NCI-H128 (cell line): ENCODE measurements at regions not wholly inside any gene's neighbourhood (a gene's known extent, or its start where the extent isn't known, plus 50 kb on each side); places are given as distances from the start of the nearest gene placed in this dataset.
"Not testable (repeated sequence)": the region's sequence is repeated elsewhere in the genome, so short reads cannot be mapped to it uniquely, and the experiment has no call there.

Source experiments
- DNase-seq: peaks from one replicate; lab custom pipeline; 2025; ENCODE audit not compliant: unreplicated experiment; lab: John Stamatoyannopoulos, UW

DNA sequence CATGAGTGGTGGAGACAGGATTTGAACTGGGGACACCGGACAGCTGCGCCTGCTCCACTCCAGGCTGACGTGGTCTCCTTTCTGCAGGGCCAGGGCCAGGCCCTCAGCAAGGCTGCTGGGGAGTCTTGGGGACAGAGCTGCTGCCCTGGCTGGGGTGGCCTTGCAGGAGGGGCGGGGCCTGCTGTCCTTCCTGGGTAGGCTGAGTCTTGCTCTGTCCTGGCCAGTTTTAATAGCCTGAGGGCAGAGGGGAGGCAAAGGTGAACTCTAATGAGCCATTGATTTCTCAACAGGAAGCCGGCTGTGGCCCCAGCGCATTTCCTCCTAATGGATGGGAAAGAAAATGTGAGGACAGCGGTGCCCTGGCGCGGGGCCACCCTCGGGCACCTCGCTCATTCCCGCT, 428.4 kb upstream of the SULF2 start:
- not testable (repeated sequence) for DNase-seq

DNA sequence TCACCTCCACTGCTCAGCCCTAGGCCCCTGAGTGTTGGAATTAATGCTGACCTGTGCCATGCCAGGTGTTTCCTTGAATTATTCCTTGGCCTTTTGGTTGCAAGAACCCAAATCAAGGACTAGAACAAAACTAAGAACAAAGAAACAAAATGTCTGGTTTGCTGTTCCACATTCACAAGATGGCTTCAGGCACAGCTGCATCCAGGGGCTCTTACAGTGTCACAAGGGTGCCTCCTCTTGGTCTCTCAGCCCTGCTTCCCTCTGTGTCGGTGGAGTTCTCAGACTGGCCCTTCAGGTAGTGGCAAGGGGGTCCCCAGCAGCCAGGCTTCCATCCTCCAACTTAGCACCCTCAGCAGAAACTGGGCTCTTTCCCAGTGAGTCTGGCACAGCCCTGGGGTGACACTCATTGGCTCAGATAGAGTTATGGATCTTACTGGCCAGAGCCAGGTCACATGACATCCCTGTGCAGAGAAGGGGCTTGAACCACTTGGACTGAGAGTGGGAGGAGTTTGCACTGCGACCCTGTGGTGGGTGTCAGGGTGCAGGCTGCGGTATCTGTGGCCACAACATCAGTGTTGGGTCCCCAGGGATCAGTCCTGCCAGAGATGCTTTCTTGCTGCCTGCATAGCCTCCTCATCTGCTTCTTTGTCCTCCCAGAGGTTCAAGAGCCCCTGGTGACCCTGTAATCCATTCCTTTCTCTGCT, 427.7 kb upstream of the SULF2 start:
- no peak for DNase-seq

DNA sequence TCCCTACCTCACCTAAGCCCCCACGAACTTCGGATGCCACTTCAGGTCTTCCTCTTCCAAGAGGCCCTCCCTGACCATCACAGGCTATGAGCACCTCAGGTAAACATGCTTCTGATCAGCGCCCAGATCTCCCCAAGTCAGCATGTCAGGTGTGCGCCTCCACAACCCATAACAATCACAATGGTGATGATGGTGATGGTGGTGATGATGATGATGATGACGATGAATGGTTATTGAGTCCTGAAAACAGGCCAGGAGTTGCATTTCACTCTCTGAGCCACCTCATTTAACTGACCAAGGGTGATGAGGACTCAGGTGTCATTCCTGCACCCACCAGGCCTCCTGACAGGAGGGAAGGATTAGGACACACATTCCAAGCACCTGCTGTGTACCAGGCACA, 426.6 kb upstream of the SULF2 start:
- no peak for DNase-seq

DNA sequence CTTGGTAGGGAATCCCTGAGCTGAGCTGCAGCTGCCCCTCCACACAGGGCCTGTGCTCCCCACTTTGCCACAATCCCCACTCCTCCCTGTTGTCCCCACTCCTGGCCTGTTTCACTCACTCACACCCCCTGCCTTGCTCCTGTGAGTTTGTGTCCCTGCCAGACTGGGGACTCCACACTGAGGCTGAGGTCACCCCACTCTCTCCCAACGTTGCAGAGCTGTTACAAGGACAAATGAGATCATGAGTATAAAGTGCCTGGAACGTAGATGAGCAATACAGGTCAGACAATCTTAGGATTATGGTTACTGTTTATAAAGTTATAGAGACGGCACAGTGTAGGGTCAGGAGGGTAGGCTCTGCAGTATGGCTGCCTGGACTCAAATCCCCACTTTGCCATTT, 426.0 kb upstream of the SULF2 start:
- DNase-seq, result no peak

DNA sequence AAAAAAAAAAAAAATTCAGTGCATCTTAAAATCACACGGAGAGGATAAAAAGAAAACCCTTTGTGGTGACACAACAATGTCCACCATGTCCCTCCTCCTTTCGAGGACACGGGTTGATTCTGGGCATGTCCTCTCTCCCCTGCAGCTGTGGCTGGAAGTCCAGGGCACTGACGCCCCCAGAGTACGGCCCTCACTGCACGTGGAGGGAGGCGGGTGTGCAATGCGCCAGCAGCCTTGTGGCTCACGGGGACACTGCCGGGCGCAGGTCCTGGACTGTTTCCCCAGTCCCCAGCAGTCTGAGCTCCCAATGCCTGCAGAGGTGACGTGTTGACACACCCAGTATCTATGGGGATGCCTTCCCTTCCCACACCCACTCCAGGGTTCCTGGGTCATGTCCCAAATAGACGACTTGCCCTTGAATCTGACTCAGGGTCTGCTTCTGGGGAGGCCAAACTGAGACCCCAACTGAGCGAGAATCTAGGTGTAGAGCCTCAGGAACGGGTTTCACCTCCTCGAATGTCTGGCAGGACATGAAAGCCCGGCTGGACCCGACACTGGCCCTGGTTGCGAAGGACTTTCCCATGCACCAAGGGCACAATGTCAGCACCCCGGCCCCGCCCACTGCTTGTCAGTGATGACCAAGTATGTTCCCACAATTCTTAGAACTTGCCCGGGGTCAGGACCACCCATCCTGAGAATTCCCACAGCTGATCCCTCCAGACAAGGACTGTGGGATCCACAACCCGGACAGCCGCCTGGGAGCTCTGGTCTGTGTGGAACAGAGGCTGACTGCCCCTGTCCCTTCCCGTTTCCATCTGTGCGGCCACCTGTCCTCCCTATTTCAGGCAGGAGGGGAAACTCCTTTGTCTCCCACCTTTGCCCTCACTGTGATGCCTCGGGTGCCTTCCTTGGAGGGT, 425.1 kb upstream of the SULF2 start:
- DNase-seq, result no peak

DNA sequence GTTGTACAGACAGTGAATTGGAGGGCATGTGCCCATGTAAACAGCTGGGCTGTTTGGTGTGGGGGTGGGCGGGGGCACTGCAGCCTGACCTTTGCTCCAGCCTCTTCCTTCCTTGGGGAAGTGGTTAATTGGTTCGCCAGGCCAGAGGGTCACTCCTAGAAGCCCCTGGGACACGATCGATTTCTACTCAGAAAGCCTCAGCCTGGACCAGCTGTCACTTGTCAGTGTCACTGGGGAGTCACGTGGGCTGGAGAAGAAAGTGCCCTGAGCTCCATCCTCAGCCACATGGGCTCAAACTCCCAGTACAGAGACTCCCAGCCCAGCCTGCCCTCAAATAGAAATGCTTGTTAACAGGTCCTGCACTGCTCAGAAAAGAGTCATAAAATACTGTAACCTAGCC, 423.8 kb upstream of the SULF2 start:
- no peak for DNase-seq

DNA sequence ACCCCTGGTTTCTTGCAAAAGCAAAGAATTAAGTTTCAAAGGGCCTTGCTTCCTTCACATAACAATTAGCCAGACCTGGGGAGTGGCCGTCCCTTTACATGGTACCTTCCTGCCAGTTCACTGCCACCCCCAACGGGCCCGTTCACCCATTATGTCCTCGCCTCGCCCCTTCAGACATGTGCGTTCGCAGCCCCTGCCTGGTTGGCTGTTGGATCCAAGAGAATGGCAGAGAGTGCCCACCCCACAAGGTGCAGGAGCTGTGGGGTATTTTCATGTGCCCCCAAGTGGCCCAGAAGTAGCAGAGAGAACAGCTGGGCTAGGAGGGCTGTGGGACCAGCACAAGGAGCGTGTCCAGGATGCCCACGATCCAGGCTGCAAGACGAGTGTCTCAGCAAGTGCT, 422.9 kb upstream of the SULF2 start:
- no peak for DNase-seq

DNA sequence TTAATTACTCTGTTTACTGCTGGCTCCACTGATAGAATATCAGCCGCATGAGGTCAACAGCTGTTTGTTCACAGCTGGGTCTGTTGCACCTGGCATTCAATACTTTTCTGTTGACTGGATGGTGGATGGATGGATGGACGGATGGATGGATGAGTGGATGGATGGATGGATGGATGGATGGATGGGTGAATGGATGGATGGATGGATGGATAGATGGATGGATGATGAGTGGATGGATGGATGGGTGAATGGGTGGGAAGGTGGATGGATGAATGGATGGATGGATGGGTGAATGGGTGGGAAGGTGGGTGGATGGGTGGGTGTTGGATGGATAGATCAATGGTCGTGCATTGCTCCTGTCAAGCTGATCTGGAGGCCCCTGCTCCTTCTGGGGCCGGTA, 422.2 kb upstream of the SULF2 start:
- no peak for DNase-seq

DNA sequence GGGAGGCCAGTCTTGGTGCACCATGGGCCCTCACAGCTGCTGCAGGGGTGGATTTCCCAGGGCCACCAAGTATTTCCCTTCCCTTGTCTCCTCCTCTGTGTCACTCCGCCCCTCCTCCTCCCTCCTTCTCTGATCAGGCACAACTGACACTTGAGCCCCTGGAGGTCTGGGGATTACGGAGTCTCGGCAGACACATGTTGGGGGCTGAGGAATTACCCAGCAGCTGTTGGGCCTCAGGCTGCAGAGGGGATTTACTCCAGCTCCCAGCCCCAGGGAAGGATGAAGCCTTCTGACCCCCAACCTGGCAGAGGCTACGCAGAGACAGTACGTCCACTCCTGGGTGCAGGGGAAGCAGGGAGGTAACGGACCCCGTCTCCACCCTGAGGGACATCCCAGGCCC, 420.5 kb upstream of the SULF2 start:
- no peak for DNase-seq

DNA sequence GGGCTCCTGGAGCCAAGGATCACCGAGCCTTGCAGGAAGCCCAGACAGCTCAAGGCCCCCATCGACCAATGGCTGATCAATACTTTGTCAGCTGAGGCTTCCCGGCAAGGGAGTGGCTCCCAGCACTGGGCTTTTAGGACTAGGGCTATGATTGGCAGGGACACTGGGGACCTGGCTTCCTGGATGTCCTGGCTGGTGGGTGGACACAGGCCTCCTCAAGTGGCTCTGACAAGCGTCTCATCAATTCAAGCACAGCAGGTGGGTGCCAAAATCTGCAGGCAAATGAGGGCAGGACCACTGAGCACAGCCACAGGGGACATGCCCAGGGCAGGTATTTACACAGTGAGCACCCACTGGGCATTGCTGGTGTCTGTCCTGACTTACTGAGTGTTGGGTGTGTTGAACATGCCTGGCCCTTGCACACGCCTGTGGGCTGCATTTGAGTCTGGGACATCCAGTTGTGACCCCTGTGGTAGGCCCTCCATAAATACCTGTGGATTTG, 420.1 kb upstream of the SULF2 start:
- no peak for DNase-seq

DNA sequence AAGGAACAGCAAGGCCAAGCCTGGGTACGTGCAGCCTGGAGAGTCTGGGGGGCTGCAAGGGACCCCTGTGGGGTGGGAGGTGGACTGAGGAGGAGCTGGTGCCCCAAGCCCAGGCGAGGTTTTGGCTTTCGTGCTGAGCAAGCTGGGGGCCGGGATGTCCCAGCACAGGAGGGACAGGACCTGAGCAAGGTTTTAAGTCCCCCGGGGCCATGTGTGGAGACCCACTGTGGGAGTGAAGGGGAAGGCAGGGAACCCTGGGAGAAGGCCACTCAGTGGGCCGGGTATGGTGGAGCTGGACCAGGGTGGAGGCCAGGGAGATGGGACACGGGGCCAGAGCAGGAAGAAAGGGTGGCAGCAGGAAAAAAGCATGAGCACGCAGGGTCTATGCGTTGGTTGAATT, 419.2 kb upstream of the SULF2 start:
- DNase-seq, result no peak

DNA sequence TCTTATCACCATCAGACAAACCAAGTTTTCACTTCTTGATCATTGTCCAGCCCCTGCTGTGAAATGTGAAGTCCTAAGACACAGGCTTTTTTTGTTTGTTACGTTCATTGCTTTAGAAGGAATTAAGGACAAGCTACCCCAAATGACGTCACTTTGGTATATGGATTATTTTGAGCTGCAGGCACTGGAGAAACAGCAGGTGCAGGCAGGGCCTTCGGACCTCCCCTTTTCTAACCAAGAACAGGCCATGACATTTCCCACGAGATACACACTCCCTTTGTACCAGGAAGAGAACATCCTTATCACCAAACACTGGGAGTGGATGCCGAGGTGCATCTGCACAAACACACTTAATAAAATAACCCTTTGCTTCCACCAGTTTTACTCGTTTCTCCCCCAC, 418.0 kb upstream of the SULF2 start:
- DNase-seq, result no peak

DNA sequence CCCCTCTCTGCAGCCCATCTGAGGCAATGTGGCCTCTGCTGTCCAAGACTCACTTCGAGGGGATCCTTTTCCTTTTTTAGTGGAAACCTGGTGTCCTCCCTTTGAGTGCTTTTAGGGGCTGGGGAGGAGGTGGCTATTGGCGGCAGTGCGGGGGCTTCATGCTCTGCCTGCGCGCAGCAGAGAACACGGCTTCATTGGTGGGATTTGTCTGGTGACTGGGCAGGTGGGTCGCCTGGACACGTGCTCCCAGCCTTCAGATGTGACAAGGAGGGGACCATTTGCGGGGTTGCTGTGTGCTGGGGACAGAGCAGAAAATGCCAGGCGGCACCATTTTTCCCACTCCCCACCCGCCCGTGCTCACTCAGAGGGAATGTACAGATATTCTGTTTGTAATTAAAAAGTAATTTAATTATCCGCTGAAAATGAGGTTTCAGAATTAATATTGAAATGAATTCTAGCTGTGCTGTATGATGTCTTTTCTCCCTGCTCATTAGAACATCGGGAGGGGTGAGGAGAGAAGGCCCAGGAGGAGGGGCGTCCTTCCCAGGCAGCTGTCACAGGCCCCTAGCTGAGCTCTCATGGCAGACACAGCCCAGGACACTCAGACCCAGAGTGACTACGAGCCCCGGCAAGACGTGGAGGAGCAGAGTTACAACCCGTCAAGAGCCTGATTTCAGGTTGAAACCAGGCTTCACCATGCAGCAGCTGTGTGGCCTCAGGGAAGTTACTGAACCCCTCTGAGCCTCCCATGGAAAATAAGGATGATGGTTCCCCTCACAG, 417.2 kb upstream of the SULF2 start:
- DNase-seq, result no peak

DNA sequence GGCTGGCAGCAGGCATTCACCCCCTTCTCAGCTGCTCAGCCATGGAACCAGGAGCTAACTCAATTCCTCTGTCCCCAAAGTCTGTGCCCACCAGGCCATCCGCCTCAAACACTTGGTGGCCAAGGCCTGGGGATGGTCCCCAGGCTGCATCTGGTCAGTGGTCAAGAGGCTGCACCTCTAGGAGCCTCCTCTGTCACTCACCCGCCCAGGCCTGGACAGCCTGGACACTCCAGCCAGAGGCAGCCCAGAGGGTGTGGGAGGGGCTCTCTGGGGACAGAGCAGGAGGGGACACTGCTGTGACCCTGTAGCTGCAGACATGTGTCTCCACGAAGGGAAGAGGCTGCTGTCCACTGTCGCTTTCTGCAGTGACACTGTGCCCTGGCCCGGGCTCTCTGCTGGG, 416.6 kb upstream of the SULF2 start:
- no peak for DNase-seq

DNA sequence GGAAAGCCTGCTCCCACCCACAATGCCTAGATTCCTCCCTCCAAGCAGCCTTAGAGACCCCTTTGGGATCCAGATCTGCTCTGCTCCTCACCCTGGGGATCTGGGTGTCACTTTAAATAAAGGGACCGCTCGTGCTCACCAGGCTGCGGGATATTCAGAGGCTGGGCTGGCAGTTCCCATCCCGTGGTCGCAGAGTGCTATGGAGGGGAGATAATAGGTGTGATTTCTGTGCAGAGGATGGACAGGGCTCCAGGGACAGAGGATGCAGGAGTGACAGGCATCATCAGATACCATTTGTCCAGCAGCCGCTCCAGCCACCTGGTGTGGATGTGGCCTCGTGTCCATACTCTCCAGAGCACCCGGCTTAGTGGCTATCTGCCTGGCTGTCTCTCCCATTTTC, 415.9 kb upstream of the SULF2 start:
- no peak for DNase-seq

DNA sequence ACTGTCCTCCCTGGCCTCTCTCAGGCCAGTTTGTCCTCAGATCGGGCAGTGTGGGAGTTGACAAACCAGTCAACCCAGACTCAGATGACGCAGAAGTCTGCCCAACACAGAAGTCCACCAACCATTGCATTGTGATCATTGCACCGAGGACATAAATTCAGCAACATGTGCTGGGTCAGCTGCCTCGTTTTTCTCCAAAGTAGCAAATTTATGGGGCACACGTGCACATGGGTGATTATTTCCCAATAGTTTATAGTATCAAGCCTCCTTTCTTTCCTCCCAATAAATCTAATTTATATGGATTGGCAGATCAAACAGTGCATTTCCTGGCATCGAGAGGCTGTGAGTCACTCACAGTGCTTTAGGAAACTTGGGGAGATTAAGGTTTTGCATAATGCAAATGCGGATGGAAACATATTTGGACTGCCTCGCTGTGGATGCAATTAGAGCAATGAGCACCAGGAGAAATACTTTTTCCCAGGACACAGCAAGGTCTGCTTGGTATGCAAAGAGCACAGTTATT, 413.7 kb upstream of the SULF2 start:
- DNase-seq, result no peak

DNA sequence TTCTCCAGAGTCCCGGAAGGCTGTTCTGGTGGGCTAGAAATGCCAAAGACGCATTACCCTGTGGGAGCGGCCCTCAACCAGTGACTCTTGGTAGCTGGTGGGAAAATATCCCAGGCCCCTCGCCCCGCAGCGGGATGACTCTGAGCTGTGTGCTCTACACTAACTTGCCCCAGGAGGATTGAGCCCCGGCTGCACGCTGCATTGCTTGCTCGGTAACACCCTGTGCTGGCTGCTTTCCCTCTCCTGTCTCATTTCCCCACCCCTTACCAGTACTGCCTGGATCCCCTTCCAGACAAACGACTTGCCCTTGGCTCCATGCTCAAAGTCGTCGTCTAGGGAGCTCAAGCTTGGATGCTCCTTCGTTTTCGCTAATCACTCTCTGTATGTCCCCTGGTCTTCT, 411.8 kb upstream of the SULF2 start:
- no peak for DNase-seq

DNA sequence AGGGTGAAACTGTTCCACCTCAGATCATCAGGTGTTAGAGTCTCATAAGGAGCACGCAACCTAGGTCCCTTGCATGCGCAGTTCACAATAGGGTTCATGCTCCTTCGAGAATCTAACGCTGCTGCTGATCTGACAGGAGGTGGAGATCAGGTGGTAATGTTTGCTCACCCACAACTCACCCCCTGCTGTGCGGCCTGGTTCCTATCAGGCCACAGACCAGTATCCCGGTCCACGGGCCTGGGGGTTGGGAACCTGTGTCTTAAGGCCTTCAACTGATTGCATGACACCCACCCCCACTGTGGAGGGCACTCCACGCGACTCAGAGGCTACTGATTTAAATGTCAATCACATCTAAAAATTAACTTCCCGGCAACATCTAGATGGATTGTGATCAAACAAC, 411.2 kb upstream of the SULF2 start:
- DNase-seq, result no peak

DNA sequence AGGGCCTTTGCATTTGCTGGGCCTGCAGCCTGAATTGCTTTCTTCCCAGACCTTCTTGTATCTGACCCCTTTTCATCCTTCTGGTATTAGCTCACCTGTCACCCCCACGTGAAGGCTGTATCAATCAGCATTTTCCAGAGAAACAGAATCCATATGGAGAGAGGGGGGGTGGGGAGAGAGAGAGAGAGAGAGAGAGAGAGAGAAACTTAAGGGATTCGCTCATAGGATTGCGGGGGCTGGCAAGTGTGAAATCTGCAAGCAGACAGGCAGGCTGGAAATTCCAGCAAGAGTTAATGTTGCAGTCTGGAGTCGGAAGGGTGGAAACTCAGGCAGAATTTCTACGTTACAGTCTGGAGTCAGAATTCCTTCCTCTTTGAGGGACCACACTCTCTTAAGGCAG, 410.7 kb upstream of the SULF2 start:
- no peak for DNase-seq

DNA sequence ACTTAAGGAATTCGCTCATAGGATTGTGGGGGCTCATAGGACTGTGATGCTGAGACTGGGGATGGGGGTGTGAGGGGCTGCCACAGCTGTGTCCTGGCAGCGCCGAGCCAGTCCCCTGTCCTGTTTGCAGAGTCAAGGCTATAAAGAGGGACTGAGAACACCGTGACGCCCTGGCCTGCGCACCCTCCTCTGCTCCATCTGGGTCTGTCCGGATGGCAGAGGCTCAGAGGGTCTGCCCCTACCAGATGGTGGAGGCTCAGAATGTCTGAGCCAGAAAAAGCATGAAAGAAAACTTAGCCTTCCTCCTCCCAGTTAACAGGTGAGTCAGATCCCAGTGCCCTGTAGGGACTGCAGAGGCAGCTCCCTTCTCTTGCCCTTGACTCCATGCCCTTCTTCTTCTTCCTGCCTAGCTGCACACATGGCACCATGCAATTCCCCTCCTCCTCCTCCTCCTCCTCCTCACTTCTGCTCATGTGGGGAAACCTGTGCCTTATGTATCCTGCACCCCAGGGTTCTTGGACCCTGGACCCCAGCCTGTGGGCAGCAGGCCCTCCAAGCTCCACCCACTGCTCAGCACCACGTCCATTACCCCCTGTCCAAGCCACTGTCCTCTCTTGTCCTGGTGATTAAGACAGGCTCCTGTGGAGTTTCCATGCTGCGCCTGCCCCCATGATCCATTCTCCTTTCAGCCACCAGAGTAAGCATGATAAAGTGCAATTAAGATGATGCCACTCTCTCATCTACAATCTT, 410.0 kb upstream of the SULF2 start:
- no peak for DNase-seq

DNA sequence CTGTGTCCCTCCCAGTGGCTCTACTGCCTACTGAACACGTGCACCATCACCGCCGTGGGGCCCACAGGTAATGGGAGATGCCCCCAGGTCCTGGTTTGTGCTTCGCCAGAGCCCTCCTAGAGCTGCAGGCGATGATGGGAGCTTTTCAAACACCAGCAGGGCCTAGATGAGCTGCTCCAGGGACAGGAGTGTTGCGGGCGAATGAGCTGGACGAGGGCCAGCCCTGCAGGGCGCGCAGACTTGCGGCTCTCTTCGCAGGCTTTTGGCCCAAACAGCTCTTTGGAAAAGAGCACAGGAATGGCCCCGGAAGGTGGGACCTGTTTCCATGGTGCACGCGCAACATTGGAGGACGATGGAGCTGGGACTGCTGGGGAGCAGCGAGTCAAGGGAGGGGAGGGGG, 409.3 kb upstream of the SULF2 start:
- no peak for DNase-seq
